WTC11 (cell line): ENCODE measurements at regions not wholly inside any gene's neighbourhood (a gene's known extent, or its start where the extent isn't known, plus 50 kb on each side); places are given as distances from the start of the nearest gene placed in this dataset.

Source experiments
- ATAC-seq: fragments of 200-7000 bp; cut with Tn5 transposase; 2 replicates; pipeline ENCODE4 v1.10.0; 2021; ENCODE audit warnings: mild to moderate bottlenecking, moderate library complexity
- CTCF ChIA-PET: fragments of 300-600 bp; sonication (Branson Sonifier 250); formaldehyde crosslinking; loops from one replicate; lab custom pipeline; 2021; ENCODE audit warnings: antibody characterized with exemption; lab: Charles Lee
- POLR2A ChIA-PET: fragments of 350-600 bp; sonication (Branson Sonifier 250); formaldehyde crosslinking; loops from one replicate; lab custom pipeline; 2021; ENCODE audit warnings: antibody characterized with exemption; lab: Charles Lee
- DNase-seq: peaks from one replicate; pipeline ENCODE4 v3.0.0; 2021; ENCODE audit warnings: low spot score
- H3K27ac Mint-ChIP-seq: 2 replicates; pipeline ENCODE4 v1.8.0; 2021; ENCODE audit warnings: mixed read lengths
- H3K27me3 Mint-ChIP-seq: 2 replicates; pipeline ENCODE4 v1.8.0; 2021; ENCODE audit warnings: low read depth, mild to moderate bottlenecking, moderate library complexity, mixed read lengths
- H3K36me3 Mint-ChIP-seq: 2 replicates; pipeline ENCODE4 v1.8.0; 2021; ENCODE audit warnings: mixed read lengths
- H3K4me1 Mint-ChIP-seq: 2 replicates; pipeline ENCODE4 v1.8.0; 2022; ENCODE audit warnings: mixed read lengths
- H3K4me3 Mint-ChIP-seq: 2 replicates; pipeline ENCODE4 v1.8.0; 2021; ENCODE audit warnings: mild to moderate bottlenecking, moderate library complexity, mixed read lengths
- H3K9me3 Mint-ChIP-seq: 2 replicates; pipeline ENCODE4 v1.8.0; 2021; ENCODE audit warnings: mixed read lengths
- CBFB ChIP-seq: sonication (generic); formaldehyde crosslinking; IDR thresholded peaks from 2 replicates; pipeline ENCODE4 v1.8.1; 2022; ENCODE audit warnings: mild to moderate bottlenecking, low read depth, missing genetic modification reagents
- CREB1 ChIP-seq: sonication (generic); formaldehyde crosslinking; IDR thresholded peaks from 2 replicates; pipeline ENCODE4 v1.8.0; 2023; ENCODE audit warnings: mild to moderate bottlenecking, missing genetic modification reagents
- CREM ChIP-seq: sonication (generic); formaldehyde crosslinking; IDR thresholded peaks from 2 replicates; pipeline ENCODE4 v1.8.1; 2022; ENCODE audit warnings: mild to moderate bottlenecking, missing genetic modification reagents, moderate library complexity
- JUN ChIP-seq: sonication (generic); formaldehyde crosslinking; IDR thresholded peaks from 2 replicates; pipeline ENCODE4 v1.8.0; 2023; ENCODE audit warnings: mild to moderate bottlenecking, missing genetic modification reagents
- MXD4 ChIP-seq: fragments of 250-450 bp; sonication (Bioruptor Pico); IDR thresholded peaks from 2 replicates; pipeline ENCODE4 v1.8.0; 2021; ENCODE audit warnings: mild to moderate bottlenecking, moderate library complexity, borderline replicate concordance
- NFATC4 ChIP-seq: fragments of 250-450 bp; sonication (Bioruptor Pico); IDR thresholded peaks from 2 replicates; pipeline ENCODE4 v1.9.0; 2021; ENCODE audit warnings: mild to moderate bottlenecking
- NFE2L1 ChIP-seq: sonication (generic); formaldehyde crosslinking; IDR thresholded peaks from 2 replicates; pipeline ENCODE4 v1.8.1; 2023; ENCODE audit warnings: missing genetic modification reagents
- ZNF138 ChIP-seq: sonication (generic); formaldehyde crosslinking; conservative IDR thresholded peaks from 2 replicates; pipeline ENCODE4 v1.8.1; 2022; ENCODE audit warnings: mild to moderate bottlenecking, moderate library complexity, missing genetic modification reagents
- ZNF317 ChIP-seq: sonication (generic); formaldehyde crosslinking; IDR thresholded peaks from 2 replicates; pipeline ENCODE4 v1.8.1; 2023; ENCODE audit warnings: low read depth, mild to moderate bottlenecking, moderate library complexity, missing genetic modification reagents, borderline replicate concordance
- TF ChIP-seq, protein P1 (sequence below): sonication (generic); formaldehyde crosslinking; IDR thresholded peaks from 2 replicates; pipeline ENCODE4 v1.8.1; 2023; ENCODE audit warnings: mild to moderate bottlenecking, moderate library complexity, missing genetic modification reagents
- TF ChIP-seq, protein P2 (sequence below): sonication (generic); formaldehyde crosslinking; IDR thresholded peaks from 2 replicates; pipeline ENCODE4 v1.8.1; 2023; ENCODE audit warnings: mild to moderate bottlenecking, missing genetic modification reagents, borderline replicate concordance
- TF ChIP-seq, protein P3 (sequence below): sonication (generic); formaldehyde crosslinking; IDR thresholded peaks from 2 replicates; pipeline ENCODE4 v1.8.0; 2022; ENCODE audit warnings: mild to moderate bottlenecking, missing genetic modification reagents
- TF ChIP-seq, protein P4 (sequence below): sonication (generic); formaldehyde crosslinking; IDR thresholded peaks from 2 replicates; pipeline ENCODE4 v1.8.0; 2023; ENCODE audit warnings: mild to moderate bottlenecking, missing genetic modification reagents
- TF ChIP-seq, protein P5 (sequence below): sonication (generic); formaldehyde crosslinking; IDR thresholded peaks from 2 replicates; pipeline ENCODE4 v1.8.0; 2022; ENCODE audit warnings: mild to moderate bottlenecking, missing genetic modification reagents

DNA sequence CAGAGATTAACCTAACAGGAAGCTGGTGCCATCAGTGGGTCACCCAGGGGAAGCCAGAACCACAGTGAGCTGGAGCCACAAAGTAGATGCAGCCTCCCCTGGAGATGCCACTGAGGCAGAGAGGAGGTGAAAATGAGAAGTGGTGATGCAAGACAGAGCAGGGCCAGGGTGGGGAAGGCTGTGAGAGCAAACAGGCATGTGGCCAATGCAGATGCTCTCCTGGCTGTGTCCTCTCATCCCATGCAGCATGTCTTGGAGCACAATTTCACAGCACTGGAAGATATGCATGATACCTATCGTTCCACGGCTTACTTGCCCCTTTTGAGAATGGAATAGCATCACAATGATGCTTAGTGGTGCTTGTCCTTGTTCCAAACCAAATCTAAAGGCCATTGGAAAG is 126.3 kb downstream of the ABHD5 start:
- H3K36me3 Mint-ChIP-seq = no peaks in the 10 kb centered on the region
- no peak for DNase-seq
- no peak overlapping the region for H3K4me3 Mint-ChIP-seq
- no peak for ATAC-seq
- ChIA-PET CTCF (interaction anchor here (1.2 kb wide), 1 partner anchor 39 kb away, joined by 8 read pairs; no protein-coding TSS in a partner anchor), POLR2A (no interaction called here)
- TF ChIP-seq, protein P1, sequence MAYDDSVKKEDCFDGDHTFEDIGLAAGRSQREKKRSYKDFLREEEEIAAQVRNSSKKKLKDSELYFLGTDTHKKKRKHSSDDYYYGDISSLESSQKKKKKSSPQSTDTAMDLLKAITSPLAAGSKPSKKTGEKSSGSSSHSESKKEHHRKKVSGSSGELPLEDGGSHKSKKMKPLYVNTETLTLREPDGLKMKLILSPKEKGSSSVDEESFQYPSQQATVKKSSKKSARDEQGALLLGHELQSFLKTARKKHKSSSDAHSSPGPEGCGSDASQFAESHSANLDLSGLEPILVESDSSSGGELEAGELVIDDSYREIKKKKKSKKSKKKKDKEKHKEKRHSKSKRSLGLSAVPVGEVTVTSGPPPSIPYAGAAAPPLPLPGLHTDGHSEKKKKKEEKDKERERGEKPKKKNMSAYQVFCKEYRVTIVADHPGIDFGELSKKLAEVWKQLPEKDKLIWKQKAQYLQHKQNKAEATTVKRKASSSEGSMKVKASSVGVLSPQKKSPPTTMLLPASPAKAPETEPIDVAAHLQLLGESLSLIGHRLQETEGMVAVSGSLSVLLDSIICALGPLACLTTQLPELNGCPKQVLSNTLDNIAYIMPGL = no peak
- no peak for TF ChIP-seq CREM (CRISPR knock-in tag)
- TF ChIP-seq ZNF138 = no peak
- TF ChIP-seq JUN (CRISPR knock-in tag) = no peak
- TF ChIP-seq, protein P2, sequence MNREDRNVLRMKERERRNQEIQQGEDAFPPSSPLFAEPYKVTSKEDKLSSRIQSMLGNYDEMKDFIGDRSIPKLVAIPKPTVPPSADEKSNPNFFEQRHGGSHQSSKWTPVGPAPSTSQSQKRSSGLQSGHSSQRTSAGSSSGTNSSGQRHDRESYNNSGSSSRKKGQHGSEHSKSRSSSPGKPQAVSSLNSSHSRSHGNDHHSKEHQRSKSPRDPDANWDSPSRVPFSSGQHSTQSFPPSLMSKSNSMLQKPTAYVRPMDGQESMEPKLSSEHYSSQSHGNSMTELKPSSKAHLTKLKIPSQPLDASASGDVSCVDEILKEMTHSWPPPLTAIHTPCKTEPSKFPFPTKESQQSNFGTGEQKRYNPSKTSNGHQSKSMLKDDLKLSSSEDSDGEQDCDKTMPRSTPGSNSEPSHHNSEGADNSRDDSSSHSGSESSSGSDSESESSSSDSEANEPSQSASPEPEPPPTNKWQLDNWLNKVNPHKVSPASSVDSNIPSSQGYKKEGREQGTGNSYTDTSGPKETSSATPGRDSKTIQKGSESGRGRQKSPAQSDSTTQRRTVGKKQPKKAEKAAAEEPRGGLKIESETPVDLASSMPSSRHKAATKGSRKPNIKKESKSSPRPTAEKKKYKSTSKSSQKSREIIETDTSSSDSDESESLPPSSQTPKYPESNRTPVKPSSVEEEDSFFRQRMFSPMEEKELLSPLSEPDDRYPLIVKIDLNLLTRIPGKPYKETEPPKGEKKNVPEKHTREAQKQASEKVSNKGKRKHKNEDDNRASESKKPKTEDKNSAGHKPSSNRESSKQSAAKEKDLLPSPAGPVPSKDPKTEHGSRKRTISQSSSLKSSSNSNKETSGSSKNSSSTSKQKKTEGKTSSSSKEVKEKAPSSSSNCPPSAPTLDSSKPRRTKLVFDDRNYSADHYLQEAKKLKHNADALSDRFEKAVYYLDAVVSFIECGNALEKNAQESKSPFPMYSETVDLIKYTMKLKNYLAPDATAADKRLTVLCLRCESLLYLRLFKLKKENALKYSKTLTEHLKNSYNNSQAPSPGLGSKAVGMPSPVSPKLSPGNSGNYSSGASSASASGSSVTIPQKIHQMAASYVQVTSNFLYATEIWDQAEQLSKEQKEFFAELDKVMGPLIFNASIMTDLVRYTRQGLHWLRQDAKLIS (CRISPR knock-in tag) = no peak
- TF ChIP-seq ZNF317 (CRISPR knock-in tag) = no peak
- no peak for TF ChIP-seq NFE2L1 (CRISPR knock-in tag)
- TF ChIP-seq CBFB (CRISPR knock-in tag) = no peak
- peaks cover 4% of the 10 kb centered on the region for H3K27me3 Mint-ChIP-seq
- H3K9me3 Mint-ChIP-seq = peaks cover 4% of the 10 kb centered on the region; the same call in 1 of the 2 replicates
- peaks cover 10% of the 10 kb centered on the region for H3K4me1 Mint-ChIP-seq
- no peak overlapping the region for H3K27ac Mint-ChIP-seq

DNA sequence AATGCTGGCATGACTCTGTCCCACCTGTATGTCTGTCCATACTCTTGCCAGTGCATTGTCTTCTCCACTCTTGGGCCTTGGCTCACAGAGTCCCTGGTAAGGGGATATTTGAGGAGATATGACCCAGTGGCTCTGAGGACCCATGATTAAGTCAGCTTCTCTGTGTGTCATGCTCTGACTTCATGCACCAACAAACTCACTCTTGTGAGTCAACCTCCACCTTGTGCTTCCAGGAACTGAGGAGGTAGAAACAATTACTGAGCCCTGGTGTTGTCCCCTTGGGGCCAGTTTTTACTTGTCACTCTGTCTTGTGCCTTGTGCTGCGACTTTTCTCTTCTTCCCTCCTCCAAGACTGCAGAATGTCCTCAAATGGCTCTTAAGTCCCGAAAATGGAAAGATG is 127.1 kb downstream of the ABHD5 start:
- Mint-ChIP-seq H3K27ac (no peak overlapping the region), H3K27me3 (peaks cover 4% of the 10 kb centered on the region), H3K9me3 (peaks cover 4% of the 10 kb centered on the region; the same call in 1 of the 2 replicates), H3K4me1 (peaks cover 10% of the 10 kb centered on the region), H3K4me3 (no peak overlapping the region), H3K36me3 (no peaks in the 10 kb centered on the region)
- DNase-seq (no peak), ATAC-seq (no peak)
- ChIA-PET CTCF (interaction anchor here (1.2 kb wide), 1 partner anchor 38 kb away, joined by 8 read pairs; no protein-coding TSS in a partner anchor), POLR2A (no interaction called here)
- no peak for TF ChIP-seq ZNF317 (CRISPR knock-in tag)
- TF ChIP-seq, protein P3, sequence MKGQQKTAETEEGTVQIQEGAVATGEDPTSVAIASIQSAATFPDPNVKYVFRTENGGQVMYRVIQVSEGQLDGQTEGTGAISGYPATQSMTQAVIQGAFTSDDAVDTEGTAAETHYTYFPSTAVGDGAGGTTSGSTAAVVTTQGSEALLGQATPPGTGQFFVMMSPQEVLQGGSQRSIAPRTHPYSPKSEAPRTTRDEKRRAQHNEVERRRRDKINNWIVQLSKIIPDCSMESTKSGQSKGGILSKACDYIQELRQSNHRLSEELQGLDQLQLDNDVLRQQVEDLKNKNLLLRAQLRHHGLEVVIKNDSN (CRISPR knock-in tag) = no peak
- TF ChIP-seq, protein P4, sequence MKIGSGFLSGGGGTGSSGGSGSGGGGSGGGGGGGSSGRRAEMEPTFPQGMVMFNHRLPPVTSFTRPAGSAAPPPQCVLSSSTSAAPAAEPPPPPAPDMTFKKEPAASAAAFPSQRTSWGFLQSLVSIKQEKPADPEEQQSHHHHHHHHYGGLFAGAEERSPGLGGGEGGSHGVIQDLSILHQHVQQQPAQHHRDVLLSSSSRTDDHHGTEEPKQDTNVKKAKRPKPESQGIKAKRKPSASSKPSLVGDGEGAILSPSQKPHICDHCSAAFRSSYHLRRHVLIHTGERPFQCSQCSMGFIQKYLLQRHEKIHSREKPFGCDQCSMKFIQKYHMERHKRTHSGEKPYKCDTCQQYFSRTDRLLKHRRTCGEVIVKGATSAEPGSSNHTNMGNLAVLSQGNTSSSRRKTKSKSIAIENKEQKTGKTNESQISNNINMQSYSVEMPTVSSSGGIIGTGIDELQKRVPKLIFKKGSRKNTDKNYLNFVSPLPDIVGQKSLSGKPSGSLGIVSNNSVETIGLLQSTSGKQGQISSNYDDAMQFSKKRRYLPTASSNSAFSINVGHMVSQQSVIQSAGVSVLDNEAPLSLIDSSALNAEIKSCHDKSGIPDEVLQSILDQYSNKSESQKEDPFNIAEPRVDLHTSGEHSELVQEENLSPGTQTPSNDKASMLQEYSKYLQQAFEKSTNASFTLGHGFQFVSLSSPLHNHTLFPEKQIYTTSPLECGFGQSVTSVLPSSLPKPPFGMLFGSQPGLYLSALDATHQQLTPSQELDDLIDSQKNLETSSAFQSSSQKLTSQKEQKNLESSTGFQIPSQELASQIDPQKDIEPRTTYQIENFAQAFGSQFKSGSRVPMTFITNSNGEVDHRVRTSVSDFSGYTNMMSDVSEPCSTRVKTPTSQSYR (CRISPR knock-in tag) = no peak
- TF ChIP-seq NFE2L1 (CRISPR knock-in tag) = no peak

DNA sequence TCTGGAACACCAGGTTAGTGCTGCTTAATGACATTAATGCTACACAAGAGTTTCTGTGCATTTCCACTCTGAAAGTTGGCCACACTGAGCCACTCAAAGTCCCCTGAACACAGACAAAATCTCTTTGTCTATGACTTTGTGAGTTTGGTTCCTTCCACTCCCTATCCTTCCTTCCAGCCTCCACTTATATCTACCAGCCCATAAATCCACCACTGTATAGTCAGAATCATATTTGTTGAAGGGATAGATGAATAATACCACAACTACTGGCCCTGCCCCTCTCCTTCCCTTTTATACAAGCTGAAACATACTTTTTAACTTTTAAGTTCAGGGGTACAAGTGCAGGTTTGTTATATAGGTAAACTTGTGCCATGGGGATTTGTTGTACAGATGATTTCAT is 127.5 kb downstream of the ABHD5 start:
- no peaks in the 10 kb centered on the region for H3K36me3 Mint-ChIP-seq
- peaks cover 10% of the 10 kb centered on the region for H3K4me1 Mint-ChIP-seq
- POLR2A ChIA-PET = no interaction called here
- TF ChIP-seq NFATC4 (CRISPR knock-in tag) (no peak), MXD4 (CRISPR knock-in tag) (no peak), JUN (CRISPR knock-in tag) (no peak), CREB1 (CRISPR knock-in tag) (no peak)
- TF ChIP-seq, protein P5, sequence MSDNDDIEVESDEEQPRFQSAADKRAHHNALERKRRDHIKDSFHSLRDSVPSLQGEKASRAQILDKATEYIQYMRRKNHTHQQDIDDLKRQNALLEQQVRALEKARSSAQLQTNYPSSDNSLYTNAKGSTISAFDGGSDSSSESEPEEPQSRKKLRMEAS (CRISPR knock-in tag) = no peak
- H3K4me3 Mint-ChIP-seq = no peak overlapping the region
- DNase-seq (no peak), ATAC-seq (no peak)
- H3K27ac Mint-ChIP-seq = no peak overlapping the region
- H3K9me3 Mint-ChIP-seq = peaks cover 4% of the 10 kb centered on the region; the same call in 1 of the 2 replicates
- peaks cover 4% of the 10 kb centered on the region for H3K27me3 Mint-ChIP-seq
- CTCF ChIA-PET = interaction anchor here (1.2 kb wide), 1 partner anchor 37 kb away, joined by 8 read pairs; no protein-coding TSS in a partner anchor
